ENCODE measurements at regions not wholly inside any gene's neighbourhood (a gene's known extent, or its start where the extent isn't known, plus 50 kb on each side); places are given as distances from the start of the nearest gene placed in this dataset.

GRCh38 chr1:238649200-238649599, 737.2 kb upstream of the CHRM3 start:
- TF ChIP-seq, protein P1, sequence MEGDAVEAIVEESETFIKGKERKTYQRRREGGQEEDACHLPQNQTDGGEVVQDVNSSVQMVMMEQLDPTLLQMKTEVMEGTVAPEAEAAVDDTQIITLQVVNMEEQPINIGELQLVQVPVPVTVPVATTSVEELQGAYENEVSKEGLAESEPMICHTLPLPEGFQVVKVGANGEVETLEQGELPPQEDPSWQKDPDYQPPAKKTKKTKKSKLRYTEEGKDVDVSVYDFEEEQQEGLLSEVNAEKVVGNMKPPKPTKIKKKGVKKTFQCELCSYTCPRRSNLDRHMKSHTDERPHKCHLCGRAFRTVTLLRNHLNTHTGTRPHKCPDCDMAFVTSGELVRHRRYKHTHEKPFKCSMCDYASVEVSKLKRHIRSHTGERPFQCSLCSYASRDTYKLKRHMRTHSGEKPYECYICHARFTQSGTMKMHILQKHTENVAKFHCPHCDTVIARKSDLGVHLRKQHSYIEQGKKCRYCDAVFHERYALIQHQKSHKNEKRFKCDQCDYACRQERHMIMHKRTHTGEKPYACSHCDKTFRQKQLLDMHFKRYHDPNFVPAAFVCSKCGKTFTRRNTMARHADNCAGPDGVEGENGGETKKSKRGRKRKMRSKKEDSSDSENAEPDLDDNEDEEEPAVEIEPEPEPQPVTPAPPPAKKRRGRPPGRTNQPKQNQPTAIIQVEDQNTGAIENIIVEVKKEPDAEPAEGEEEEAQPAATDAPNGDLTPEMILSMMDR (IDR thresholded peaks at IDR 0.05), result no peak
- TF ChIP-seq POLR2A (IDR thresholded peaks at IDR 0.05), result no peak
